ENCODE measurements at regions not wholly inside any gene's neighbourhood (a gene's known extent, or its start where the extent isn't known, plus 50 kb on each side); places are given as distances from the start of the nearest gene placed in this dataset.

- DNase-seq, result no peak
- Histone ChIP-seq H3K27ac (ENCODE audit: low read depth in 1 of 2, low read length in 2 of 2) (no peak overlapping the region), H3K4me2 (replicated peaks; ENCODE audit: extremely low read depth, low read length, poor library complexity, severe bottlenecking) (no peak overlapping the region), H3K9me3 (replicated peaks in 1 of 2; ENCODE audit: control insufficient read depth in 1 of 2, insufficient read depth in 1 of 2, low read length in 2 of 2) (no peaks in the 10 kb centered on the region), H3K27me3 (ENCODE audit: control insufficient read depth in 2 of 2, insufficient read depth in 2 of 2, low read length in 2 of 2) (no peaks in the 10 kb centered on the region), H3K36me3 (replicated peaks in 1 of 2; ENCODE audit: control insufficient read depth in 1 of 2, insufficient read depth in 2 of 2, low read length in 2 of 2) (no peaks in the 10 kb centered on the region), H4K20me1 (ENCODE audit: insufficient read depth, low read length) (no peaks in the 10 kb centered on the region), H3K9ac (ENCODE audit: insufficient read depth, low read length, poor library complexity, severe bottlenecking) (no peak overlapping the region), H3K4me1 (ENCODE audit: control insufficient read depth in 1 of 2, insufficient read depth in 2 of 2, low read length in 2 of 2) (no peaks in the 10 kb centered on the region), H3K4me3 (replicated peaks in 1 of 3; ENCODE audit: low read depth in 2 of 3, low read length in 3 of 3) (no peak overlapping the region), H2AFZ (ENCODE audit: insufficient read depth, low read depth, low read length, poor library complexity, severe bottlenecking) (no peak overlapping the region), H3K79me2 (ENCODE audit: insufficient read depth, low read length) (no peaks in the 10 kb centered on the region)
- TF ChIP-seq CTCF (IDR thresholded peaks at IDR 0.05), result no peak
- no peaks in the 10 kb centered on the region for H3K4me1 Mint-ChIP-seq
- 100% methylated on average over 6 of the region's 7 CpGs for WGBS (ENCODE audit: insufficient coverage)
- H3K36me3 Mint-ChIP-seq, result no peaks in the 10 kb centered on the region
- H3K27ac Mint-ChIP-seq, result no peak overlapping the region
- intact Hi-C loops (cut with micrococcal nuclease), result no loop called here
- no peaks in the 10 kb centered on the region for H3K27me3 Mint-ChIP-seq (ENCODE audit: low read depth in 3 of 3)
- H3K9me3 Mint-ChIP-seq, result peaks cover 0 to 5% (median 1%) of the 10 kb centered on the region in 7 donors
- H3K4me3 Mint-ChIP-seq, result no peak overlapping the region
Observed at GRCh38 chr7:125643302-125643701, 713.7 kb upstream of the POT1 start.

DNA sequence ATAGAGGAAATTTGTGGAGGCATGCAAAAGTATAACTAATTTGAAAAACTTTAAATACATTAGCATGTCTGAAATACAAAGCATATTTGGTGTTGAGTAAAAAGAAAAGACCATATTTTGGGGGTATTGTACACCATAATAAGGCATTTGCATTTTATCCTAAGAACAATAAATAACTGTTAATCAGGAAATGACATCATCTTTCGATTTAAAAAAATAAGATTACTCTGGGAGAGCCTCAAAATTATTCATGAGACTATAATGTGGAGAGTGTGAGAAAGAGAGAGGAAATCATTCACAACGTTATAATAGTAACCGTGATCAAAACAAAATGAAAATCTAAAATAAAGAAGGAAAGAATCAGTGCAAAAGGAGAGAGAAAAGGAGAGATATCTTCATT is 712.3 kb upstream of the POT1 start:
- no peak for TF ChIP-seq CTCF (IDR thresholded peaks at IDR 0.05)
- no peaks in the 10 kb centered on the region for H3K36me3 Mint-ChIP-seq
- DNase-seq, result no peak
- H3K27me3 Mint-ChIP-seq (ENCODE audit: low read depth in 3 of 3), result no peaks in the 10 kb centered on the region
- no peak overlapping the region for H3K27ac ChIP-seq (ENCODE audit: low read depth in 1 of 2, low read length in 2 of 2)
- H3K79me2 ChIP-seq (ENCODE audit: insufficient read depth, low read length), result no peaks in the 10 kb centered on the region
- H3K4me3 ChIP-seq (replicated peaks in 1 of 3; ENCODE audit: low read depth in 2 of 3, low read length in 3 of 3), result no peak overlapping the region
- H3K9me3 Mint-ChIP-seq, result peaks cover 0 to 3% (median 0%) of the 10 kb centered on the region in 7 donors
- H2AFZ ChIP-seq (ENCODE audit: insufficient read depth, low read depth, low read length, poor library complexity, severe bottlenecking), result no peak overlapping the region
- H3K36me3 ChIP-seq (replicated peaks in 1 of 2; ENCODE audit: control insufficient read depth in 1 of 2, insufficient read depth in 2 of 2, low read length in 2 of 2), result no peaks in the 10 kb centered on the region
- H3K4me3 Mint-ChIP-seq, result no peak overlapping the region
- no peaks in the 10 kb centered on the region for H3K4me1 Mint-ChIP-seq
- no peaks in the 10 kb centered on the region for H3K27me3 ChIP-seq (ENCODE audit: control insufficient read depth in 2 of 2, insufficient read depth in 2 of 2, low read length in 2 of 2)
- H3K9ac ChIP-seq (ENCODE audit: insufficient read depth, low read length, poor library complexity, severe bottlenecking), result no peak overlapping the region
- no peak overlapping the region for H3K27ac Mint-ChIP-seq
- no peaks in the 10 kb centered on the region for H3K9me3 ChIP-seq (replicated peaks in 1 of 2; ENCODE audit: control insufficient read depth in 1 of 2, insufficient read depth in 1 of 2, low read length in 2 of 2)
- intact Hi-C loops (cut with micrococcal nuclease), result no loop called here
- WGBS (ENCODE audit: insufficient coverage), result no CpG with 5 or more reads among the region's 3 CpGs
- H4K20me1 ChIP-seq (ENCODE audit: insufficient read depth, low read length), result no peaks in the 10 kb centered on the region
- H3K4me1 ChIP-seq (ENCODE audit: control insufficient read depth in 1 of 2, insufficient read depth in 2 of 2, low read length in 2 of 2), result no peaks in the 10 kb centered on the region
- H3K4me2 ChIP-seq (replicated peaks; ENCODE audit: extremely low read depth, low read length, poor library complexity, severe bottlenecking), result no peak overlapping the region

Data from CD14-positive monocyte (primary cell).